ENCODE measurements at regions not wholly inside any gene's neighbourhood (a gene's known extent, or its start where the extent isn't known, plus 50 kb on each side); places are given as distances from the start of the nearest gene placed in this dataset.

- DNase-seq (ENCODE audit: low read depth, low spot score), result no peak
- H3K4me3 ChIP-seq (ENCODE audit: low read length), result no peak overlapping the region
Observed at GRCh38 chr10:129293991-129294700, 172.9 kb upstream of the MGMT start.

DNA sequence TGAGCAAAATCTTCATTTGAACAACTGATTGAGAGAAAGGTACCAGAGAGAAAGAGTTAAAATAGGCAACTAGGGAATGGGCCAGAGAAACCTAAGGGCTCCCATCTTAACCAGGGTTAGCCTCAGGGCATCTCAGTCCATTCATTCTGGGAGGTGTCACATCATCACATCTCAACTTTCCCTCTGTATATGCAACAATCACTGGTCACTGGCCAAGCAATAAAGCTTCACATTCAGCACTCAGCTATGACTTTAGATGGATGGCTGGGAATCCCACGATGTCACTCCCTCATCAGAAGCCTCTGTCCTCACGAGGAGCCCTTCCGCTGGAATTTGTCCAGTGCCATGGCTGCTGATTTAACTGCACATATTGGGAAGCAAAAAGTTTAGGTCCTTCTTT, 172.1 kb upstream of the MGMT start:
- H3K4me3 ChIP-seq (ENCODE audit: low read length), result no peak overlapping the region

DNA sequence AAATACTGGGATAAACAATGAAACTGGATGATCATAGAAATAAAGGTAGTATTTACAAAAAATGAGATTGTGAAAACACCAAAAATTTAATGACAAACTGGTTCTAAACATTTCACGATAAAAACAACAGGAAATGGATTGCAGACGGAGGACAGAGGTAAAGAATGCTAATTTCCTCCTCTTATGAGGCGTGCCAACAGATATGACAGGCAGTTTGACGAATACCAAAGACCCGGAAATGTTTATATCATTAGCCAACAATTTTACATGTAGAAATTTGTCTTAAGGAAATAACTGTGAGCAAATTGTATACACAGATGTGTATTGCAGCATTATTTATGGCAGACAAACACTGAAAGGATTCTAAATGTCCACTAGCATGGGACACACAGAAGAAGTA, 162.0 kb upstream of the MGMT start:
- no peak overlapping the region for H3K4me3 ChIP-seq (ENCODE audit: low read length)
- no peak for DNase-seq (ENCODE audit: low read depth, low spot score)

More for the DNA sequence above, 172.1 kb upstream of the MGMT start:
- DNase-seq (ENCODE audit: low read depth, low spot score), result no peak

- no peak overlapping the region for H3K4me3 ChIP-seq (ENCODE audit: low read length)
- DNase-seq (ENCODE audit: low read depth, low spot score), result no peak
Observed at GRCh38 chr10:129307141-129307540, 159.9 kb upstream of the MGMT start.

GRCh38 chr10:129308953-129309564, 158.0 kb upstream of the MGMT start:
- H3K4me3 ChIP-seq (ENCODE audit: low read length), result no peak overlapping the region
- no peak for DNase-seq (ENCODE audit: low read depth, low spot score)

GRCh38 chr10:129309565-129309964, 157.5 kb upstream of the MGMT start:
- no peak overlapping the region for H3K4me3 ChIP-seq (ENCODE audit: low read length)
- DNase-seq (ENCODE audit: low read depth, low spot score), result no peak

DNA sequence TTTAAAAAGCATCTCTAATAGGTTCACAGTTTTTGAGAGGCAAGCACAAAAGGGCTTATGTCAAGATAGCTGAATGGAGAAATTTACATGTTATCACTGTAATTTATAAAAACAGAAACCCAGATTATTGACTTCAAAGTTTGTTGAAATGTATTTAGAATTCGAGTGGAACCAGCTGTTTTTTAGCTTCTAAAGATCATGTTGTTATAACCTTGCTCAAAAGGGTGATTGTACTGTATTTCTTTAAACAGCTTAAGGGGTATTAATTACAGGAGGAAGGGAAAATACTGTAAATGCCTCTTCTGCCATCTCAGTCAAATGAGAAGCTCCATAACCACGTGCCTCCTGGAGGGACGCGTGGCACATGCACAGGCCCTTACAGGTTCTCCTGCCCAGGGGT, 156.2 kb upstream of the MGMT start:
- DNase-seq (ENCODE audit: low read depth, low spot score), result no peak
- no peak overlapping the region for H3K4me3 ChIP-seq (ENCODE audit: low read length)

DNA sequence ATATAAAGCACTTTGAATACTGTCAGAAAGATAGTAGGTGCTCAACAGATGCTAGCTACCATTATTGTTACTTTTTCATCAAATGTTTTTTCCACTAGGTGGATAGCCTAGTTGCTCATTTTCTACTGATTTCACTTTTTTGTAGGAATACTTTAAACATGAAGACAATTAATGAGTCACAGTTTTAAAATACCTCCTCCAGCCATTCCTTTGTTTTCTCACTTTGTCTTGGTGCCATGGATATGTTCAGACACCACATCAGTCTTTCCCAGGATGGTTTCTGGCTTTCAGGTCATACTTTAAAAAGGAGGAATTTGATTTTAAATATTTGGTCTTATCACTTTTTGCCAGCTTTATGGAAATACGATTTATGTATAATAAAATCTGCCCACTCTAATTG, 147.1 kb upstream of the MGMT start:
- DNase-seq (ENCODE audit: low read depth, low spot score), result no peak
- no peak overlapping the region for H3K4me3 ChIP-seq (ENCODE audit: low read length)

DNA sequence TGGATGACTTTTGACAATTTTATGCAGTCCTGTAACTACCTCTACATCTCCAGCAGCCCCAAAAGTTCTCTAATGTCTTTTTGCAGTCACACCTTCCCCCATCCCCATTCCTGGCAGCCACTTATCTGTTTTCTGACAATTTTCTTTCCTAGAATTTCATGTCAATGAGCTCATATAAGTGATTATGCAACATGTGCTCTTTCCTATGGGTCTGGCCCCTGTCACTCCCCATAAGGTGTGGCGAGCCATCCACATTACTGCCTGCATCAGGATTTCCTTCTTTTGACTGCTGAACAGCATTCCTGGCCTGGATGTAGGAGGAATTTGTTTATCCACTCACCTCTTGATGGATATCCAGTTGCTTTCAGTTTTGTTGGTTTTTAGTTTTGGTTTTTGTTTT, 146.7 kb upstream of the MGMT start:
- DNase-seq (ENCODE audit: low read depth, low spot score), result no peak
- no peak overlapping the region for H3K4me3 ChIP-seq (ENCODE audit: low read length)

DNA sequence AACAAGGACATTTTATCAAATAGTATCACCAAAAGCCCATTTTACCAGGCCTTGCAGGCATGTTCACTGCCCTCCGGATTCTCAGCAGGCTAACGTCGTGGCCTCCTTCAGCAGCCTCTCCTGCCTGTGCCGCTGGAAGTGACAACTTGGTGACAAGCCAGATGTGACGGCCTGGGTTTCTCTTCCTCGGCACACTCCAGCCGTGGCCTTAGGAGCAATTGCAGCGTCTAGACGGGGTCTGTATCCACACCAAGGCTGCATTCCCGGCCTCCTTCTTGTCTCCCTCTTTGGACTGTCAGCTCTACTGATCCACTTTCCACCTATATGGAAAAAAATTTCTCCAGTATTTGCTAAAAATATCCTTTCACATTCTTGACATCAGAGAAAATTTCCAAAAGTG, 145.3 kb upstream of the MGMT start:
- no peak for DNase-seq (ENCODE audit: low read depth, low spot score)
- no peak overlapping the region for H3K4me3 ChIP-seq (ENCODE audit: low read length)

DNA sequence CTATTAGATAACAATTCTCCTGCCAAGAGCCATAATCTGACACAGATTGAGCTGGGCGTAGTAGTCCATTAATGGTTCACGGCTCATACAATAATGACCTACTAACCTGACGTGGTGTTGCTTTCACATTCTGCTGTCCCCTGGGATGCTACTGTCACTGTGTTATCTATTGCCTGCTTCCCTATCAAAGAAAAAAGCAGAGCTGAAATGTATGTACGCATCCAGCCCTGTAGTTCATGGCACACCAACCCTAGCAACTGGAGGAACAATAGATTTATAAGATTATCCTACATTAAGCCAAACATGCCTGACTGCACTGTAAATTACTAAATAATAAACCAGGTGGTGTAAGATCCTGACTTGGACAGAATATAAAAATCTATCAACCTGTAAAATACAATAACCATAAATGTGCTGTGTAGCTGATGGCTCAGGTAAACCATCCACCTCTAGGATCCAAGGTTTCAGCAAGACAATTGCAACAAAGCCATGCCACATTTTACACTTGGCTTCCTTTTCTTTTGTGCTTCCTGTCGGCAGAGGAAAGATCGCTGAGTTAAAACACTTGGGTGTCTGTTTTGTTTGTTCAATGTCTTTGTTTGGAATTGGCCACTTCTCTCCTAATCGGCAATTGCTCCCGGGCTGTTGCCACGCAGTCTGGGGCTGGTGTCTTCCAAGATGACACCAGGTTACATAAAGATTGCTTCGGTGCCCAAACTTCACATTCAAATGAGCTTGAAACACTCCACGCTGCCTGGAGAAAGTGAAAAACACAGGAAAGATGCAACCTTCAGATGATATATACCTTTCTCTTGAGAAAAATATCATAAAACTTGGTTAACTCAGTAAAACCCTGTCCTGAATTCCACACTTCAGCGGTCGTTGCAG, 143.9 kb upstream of the MGMT start:
- no peak overlapping the region for H3K4me3 ChIP-seq (ENCODE audit: low read length)
- DNase-seq (ENCODE audit: low read depth, low spot score), result no peak

GRCh38 chr10:129323879-129324278, 143.2 kb upstream of the MGMT start:
- DNase-seq (ENCODE audit: low read depth, low spot score), result no peak

DNA sequence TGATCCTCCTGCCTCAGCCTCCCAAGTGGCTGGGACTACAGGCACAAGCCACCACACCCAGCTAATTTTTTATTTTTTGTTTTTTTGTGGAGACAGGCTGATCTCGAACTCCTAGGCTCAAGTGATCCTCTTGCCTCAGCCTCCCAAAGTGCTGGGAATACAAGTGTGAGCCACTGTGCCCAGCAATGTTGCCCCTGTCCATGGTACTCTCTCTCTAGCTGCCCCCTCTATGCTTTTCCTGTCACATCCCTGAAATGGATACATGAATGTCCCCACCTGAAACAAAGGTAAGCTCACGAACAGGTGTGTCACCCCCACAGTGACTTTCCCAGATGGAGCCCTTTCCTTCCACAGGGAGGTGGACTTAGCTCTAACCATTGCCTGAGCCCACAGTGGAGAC, 141.1 kb upstream of the MGMT start:
- H3K4me3 ChIP-seq (ENCODE audit: low read length), result no peak overlapping the region
- no peak for DNase-seq (ENCODE audit: low read depth, low spot score)

More at GRCh38 chr10:129323879-129324278, 143.2 kb upstream of the MGMT start:
- no peak overlapping the region for H3K4me3 ChIP-seq (ENCODE audit: low read length)

- no peak for DNase-seq (ENCODE audit: low read depth, low spot score)
- H3K4me3 ChIP-seq (ENCODE audit: low read length), result no peak overlapping the region
Observed at GRCh38 chr10:129328546-129328945, 138.5 kb upstream of the MGMT start.

DNA sequence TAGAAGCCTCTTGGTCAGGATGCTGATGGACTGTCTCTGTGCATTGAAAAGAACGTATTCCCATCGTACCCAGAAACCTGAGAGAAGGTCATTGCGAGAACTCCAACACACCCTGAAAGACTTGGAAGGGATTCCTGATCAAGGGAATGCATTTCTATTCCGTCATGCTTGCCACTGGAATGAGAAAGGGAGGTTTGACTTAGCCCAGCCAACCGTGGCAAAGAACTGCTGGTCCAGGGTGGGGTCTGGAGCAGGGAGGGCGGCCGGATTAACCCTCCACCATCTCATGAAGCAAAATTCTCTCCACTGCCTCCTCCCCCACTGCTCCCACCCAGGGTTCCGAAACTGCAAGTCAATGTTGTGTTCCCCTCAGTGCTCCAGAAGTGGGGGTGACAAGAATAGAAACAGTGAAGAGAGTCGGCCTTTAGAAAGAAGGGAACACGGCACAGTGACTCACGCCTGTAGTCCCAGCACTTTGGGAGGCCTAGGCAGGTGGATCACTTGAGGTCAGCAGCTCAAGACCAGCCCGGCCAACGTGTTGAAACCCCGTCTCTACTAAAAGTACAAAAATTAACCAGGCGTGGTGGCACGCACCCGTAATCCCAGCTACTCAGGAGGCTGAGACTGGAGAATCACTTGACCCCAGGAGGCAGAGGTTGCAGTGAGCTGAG, 137.5 kb upstream of the MGMT start:
- no peak overlapping the region for H3K4me3 ChIP-seq (ENCODE audit: low read length)
- DNase-seq (ENCODE audit: low read depth, low spot score), result no peak

DNA sequence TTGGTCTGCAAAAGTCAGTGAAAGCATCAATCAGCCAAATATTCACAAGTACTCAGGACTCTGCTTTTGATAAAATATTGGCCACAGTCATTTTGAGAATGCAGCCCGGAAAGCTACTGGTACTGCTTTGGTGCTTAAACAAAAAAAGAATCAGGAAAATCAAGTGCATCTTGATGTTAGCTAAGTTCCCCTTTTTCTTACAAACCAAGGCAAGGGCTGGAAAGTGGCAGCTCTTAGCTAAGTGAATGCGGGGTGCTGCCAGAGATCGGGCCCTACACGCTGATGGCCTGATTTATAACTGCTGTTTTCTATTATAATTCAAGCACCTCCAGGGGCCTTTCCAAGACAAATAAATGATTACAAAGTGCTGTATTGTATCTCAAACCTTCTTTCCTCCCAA, 136.8 kb upstream of the MGMT start:
- H3K4me3 ChIP-seq (ENCODE audit: low read length), result no peak overlapping the region
- DNase-seq (ENCODE audit: low read depth, low spot score), result no peak

GRCh38 chr10:129331207-129331838, 135.7 kb upstream of the MGMT start:
- DNase-seq (ENCODE audit: low read depth, low spot score), result no peak
- no peak overlapping the region for H3K4me3 ChIP-seq (ENCODE audit: low read length)

DNA sequence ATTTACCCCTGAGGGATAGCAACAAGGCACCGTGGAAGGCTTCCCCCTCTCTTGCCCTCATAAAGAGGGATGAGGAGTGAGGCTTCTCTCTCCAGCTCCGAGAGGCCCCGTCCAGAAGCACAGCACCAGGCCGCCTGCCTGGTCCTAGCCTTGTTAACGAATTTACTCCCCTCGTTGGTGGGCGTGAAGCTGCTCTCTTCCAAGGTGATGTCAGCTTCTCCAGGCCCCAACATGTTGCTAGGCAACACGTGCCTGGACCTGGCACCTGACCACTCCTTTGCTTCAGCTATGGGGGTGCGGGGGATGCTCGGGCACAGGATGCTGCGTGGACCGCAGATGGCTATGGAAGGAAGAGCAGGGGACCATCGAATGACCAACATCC, 135.2 kb upstream of the MGMT start:
- no peak for DNase-seq (ENCODE audit: low read depth, low spot score)
- no peak overlapping the region for H3K4me3 ChIP-seq (ENCODE audit: low read length)

DNA sequence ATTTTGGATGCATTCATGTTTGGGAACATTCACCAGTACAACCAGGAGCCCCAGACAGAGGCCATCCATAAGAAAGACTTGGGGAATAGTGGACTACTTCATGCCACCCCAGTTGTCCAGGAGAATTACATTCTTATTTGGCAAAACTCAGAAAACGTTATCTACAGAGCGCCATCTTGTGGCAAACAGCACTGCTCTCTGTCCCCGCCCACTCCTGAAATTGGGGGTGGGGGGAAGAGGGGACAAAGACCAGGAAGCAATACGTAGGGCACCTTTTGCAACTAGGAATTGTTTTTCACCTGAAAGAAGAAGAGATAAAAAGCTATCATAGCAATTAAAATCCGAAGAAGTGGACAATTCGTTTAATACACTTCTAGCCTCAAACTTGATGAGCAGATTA, 134.6 kb upstream of the MGMT start:
- peak; percentile 20 for DNase-seq (ENCODE audit: low read depth, low spot score)
- H3K4me3 ChIP-seq (ENCODE audit: low read length), result no peak overlapping the region

Data from Jurkat, Clone E6-1 (cell line).